ENCODE measurements at regions not wholly inside any gene's neighbourhood (a gene's known extent, or its start where the extent isn't known, plus 50 kb on each side); places are given as distances from the start of the nearest gene placed in this dataset.

DNA sequence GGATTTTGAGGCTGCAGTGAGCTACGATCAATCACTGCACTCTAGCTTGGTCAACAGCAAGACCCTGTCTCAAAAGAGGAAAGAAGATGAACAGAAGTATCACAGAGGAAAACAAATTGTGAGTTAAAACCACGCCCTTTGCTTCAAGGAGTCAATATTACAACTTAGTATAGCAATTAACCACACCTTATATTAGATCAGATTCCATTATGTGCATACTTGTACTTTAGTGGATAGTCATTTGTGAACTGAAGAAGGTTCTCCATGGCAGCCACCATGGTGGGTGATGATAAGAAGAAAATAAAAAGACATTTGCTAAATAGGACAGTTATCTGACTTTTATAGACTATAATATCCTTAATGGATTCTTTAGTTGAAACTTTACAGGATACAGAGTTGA, 72.3 kb upstream of the EFEMP1 start:
- TF ChIP-seq, protein P1, sequence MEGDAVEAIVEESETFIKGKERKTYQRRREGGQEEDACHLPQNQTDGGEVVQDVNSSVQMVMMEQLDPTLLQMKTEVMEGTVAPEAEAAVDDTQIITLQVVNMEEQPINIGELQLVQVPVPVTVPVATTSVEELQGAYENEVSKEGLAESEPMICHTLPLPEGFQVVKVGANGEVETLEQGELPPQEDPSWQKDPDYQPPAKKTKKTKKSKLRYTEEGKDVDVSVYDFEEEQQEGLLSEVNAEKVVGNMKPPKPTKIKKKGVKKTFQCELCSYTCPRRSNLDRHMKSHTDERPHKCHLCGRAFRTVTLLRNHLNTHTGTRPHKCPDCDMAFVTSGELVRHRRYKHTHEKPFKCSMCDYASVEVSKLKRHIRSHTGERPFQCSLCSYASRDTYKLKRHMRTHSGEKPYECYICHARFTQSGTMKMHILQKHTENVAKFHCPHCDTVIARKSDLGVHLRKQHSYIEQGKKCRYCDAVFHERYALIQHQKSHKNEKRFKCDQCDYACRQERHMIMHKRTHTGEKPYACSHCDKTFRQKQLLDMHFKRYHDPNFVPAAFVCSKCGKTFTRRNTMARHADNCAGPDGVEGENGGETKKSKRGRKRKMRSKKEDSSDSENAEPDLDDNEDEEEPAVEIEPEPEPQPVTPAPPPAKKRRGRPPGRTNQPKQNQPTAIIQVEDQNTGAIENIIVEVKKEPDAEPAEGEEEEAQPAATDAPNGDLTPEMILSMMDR (IDR thresholded peaks at IDR 0.05): no peak
- no peak for TF ChIP-seq POLR2A (IDR thresholded peaks at IDR 0.05)
